SK-N-SH treated with all-trans-retinoic acid at 6 μM for 48 hours (cell line): ENCODE measurements at regions not wholly inside any gene's neighbourhood (a gene's known extent, or its start where the extent isn't known, plus 50 kb on each side); places are given as distances from the start of the nearest gene placed in this dataset.

Source experiments
- ATAC-seq: fragments of 200-7000 bp; cut with Tn5 transposase; 3 replicates; pipeline ENCODE4 v1.9.1; 2020; ENCODE audit warnings: mild to moderate bottlenecking, moderate library complexity
- BACH2 ChIP-seq: fragments of 250-450 bp; sonication (Bioruptor Pico); IDR thresholded peaks from 2 replicates; pipeline ENCODE4 v1.9.0; 2021; ENCODE audit warnings: mild to moderate bottlenecking, borderline replicate concordance
- CSDC2 ChIP-seq: fragments of 250-450 bp; sonication (Bioruptor Pico); IDR thresholded peaks from 2 replicates; pipeline ENCODE4 v1.5.0; 2020; ENCODE audit warnings: mild to moderate bottlenecking, moderate library complexity
- ESRRG ChIP-seq: fragments of 250-450 bp; sonication (Bioruptor Pico); IDR thresholded peaks from 2 replicates; pipeline ENCODE4 v1.6.1; 2021; ENCODE audit warnings: mild to moderate bottlenecking
- GLIS3 ChIP-seq: fragments of 250-450 bp; sonication (Bioruptor Pico); IDR thresholded peaks from 2 replicates; pipeline ENCODE4 v1.5.0; 2020; ENCODE audit warnings: mild to moderate bottlenecking, moderate library complexity
- ISL1 ChIP-seq: fragments of 250-450 bp; sonication (Bioruptor Pico); IDR thresholded peaks from 2 replicates; pipeline ENCODE4 v2.1.2; 2022; ENCODE audit warnings: mild to moderate bottlenecking, moderate library complexity
- OSR1 ChIP-seq: fragments of 250-450 bp; sonication (Bioruptor Pico); IDR thresholded peaks from 2 replicates; pipeline ENCODE4 v1.8.0; 2022; ENCODE audit warnings: moderate library complexity, mild to moderate bottlenecking, inconsistent platforms
- POU6F1 ChIP-seq: fragments of 250-450 bp; sonication (Bioruptor Pico); IDR thresholded peaks from 2 replicates; pipeline ENCODE4 v1.8.0; 2021; ENCODE audit warnings: low read depth, mild to moderate bottlenecking, moderate library complexity, borderline replicate concordance
- PPARA ChIP-seq: fragments of 250-450 bp; sonication (Bioruptor Pico); IDR thresholded peaks from 2 replicates; pipeline ENCODE4 v1.5.0; 2020; ENCODE audit warnings: mild to moderate bottlenecking, borderline replicate concordance
- RARB ChIP-seq: fragments of 250-450 bp; sonication (Bioruptor Pico); IDR thresholded peaks from 2 replicates; pipeline ENCODE4 v1.8.0; 2021; ENCODE audit warnings: mild to moderate bottlenecking, moderate library complexity
- SNAI2 ChIP-seq: fragments of 250-450 bp; sonication (Bioruptor Pico); IDR thresholded peaks from 2 replicates; pipeline ENCODE4 v1.5.0; 2020; ENCODE audit warnings: mild to moderate bottlenecking, moderate library complexity
- TOX ChIP-seq: fragments of 250-450 bp; sonication (Bioruptor Pico); IDR thresholded peaks from 2 replicates; pipeline ENCODE4 v1.8.0; 2021; ENCODE audit warnings: mild to moderate bottlenecking, moderate library complexity, borderline replicate concordance
- ZC3H10 ChIP-seq: fragments of 250-450 bp; sonication (Bioruptor Pico); IDR thresholded peaks from 2 replicates; pipeline ENCODE4 v1.5.1; 2021; ENCODE audit warnings: mild to moderate bottlenecking, moderate library complexity
- ZFP3 ChIP-seq: fragments of 250-450 bp; sonication (Bioruptor Pico); IDR thresholded peaks from 2 replicates; pipeline ENCODE4 v1.5.0; 2020; ENCODE audit warnings: mild to moderate bottlenecking, moderate library complexity
- ZNF565 ChIP-seq: fragments of 450-650 bp; formaldehyde crosslinking; conservative IDR thresholded peaks from 2 replicates; pipeline ENCODE4 v1.5.0; 2020; ENCODE audit warnings: low read depth, mild to moderate bottlenecking, moderate library complexity
- ZNF70 ChIP-seq: fragments of 450-650 bp; formaldehyde crosslinking; IDR thresholded peaks from 2 replicates; pipeline ENCODE4 v1.5.0; 2020; ENCODE audit warnings: mild to moderate bottlenecking, moderate library complexity
- ZNF8 ChIP-seq: fragments of 450-650 bp; formaldehyde crosslinking; IDR thresholded peaks from 2 replicates; pipeline ENCODE4 v1.5.0; 2020; ENCODE audit warnings: mild to moderate bottlenecking, moderate library complexity
- TF ChIP-seq, protein P1 (sequence below): fragments of 250-450 bp; sonication (Bioruptor Pico); IDR thresholded peaks from 2 replicates; pipeline ENCODE4 v1.5.0; 2020; ENCODE audit warnings: mild to moderate bottlenecking, moderate library complexity
- TF ChIP-seq, protein P2 (sequence below): fragments of 250-450 bp; sonication (Bioruptor Pico); IDR thresholded peaks from 2 replicates; pipeline ENCODE4 v1.5.1; 2020; ENCODE audit warnings: low read depth, mild to moderate bottlenecking, moderate library complexity
- TF ChIP-seq, protein P3 (sequence below): fragments of 250-450 bp; sonication (Bioruptor Pico); IDR thresholded peaks from 2 replicates; pipeline ENCODE4 v1.8.0; 2020; ENCODE audit warnings: mild to moderate bottlenecking, moderate library complexity, borderline replicate concordance
- TF ChIP-seq, protein P4 (sequence below): fragments of 250-450 bp; sonication (Bioruptor Pico); IDR thresholded peaks from 2 replicates; pipeline ENCODE4 v1.5.1; 2021; ENCODE audit warnings: mild to moderate bottlenecking, moderate library complexity

GRCh38 chr16:48949636-48950035, 332.0 kb downstream of the CBLN1 start:
- TF ChIP-seq ZNF8 (CRISPR knock-in tag): no peak
- TF ChIP-seq, protein P1, sequence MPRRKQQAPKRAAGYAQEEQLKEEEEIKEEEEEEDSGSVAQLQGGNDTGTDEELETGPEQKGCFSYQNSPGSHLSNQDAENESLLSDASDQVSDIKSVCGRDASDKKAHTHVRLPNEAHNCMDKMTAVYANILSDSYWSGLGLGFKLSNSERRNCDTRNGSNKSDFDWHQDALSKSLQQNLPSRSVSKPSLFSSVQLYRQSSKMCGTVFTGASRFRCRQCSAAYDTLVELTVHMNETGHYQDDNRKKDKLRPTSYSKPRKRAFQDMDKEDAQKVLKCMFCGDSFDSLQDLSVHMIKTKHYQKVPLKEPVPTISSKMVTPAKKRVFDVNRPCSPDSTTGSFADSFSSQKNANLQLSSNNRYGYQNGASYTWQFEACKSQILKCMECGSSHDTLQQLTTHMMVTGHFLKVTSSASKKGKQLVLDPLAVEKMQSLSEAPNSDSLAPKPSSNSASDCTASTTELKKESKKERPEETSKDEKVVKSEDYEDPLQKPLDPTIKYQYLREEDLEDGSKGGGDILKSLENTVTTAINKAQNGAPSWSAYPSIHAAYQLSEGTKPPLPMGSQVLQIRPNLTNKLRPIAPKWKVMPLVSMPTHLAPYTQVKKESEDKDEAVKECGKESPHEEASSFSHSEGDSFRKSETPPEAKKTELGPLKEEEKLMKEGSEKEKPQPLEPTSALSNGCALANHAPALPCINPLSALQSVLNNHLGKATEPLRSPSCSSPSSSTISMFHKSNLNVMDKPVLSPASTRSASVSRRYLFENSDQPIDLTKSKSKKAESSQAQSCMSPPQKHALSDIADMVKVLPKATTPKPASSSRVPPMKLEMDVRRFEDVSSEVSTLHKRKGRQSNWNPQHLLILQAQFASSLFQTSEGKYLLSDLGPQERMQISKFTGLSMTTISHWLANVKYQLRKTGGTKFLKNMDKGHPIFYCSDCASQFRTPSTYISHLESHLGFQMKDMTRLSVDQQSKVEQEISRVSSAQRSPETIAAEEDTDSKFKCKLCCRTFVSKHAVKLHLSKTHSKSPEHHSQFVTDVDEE (CRISPR knock-in tag): no peak
- TF ChIP-seq, protein P2, sequence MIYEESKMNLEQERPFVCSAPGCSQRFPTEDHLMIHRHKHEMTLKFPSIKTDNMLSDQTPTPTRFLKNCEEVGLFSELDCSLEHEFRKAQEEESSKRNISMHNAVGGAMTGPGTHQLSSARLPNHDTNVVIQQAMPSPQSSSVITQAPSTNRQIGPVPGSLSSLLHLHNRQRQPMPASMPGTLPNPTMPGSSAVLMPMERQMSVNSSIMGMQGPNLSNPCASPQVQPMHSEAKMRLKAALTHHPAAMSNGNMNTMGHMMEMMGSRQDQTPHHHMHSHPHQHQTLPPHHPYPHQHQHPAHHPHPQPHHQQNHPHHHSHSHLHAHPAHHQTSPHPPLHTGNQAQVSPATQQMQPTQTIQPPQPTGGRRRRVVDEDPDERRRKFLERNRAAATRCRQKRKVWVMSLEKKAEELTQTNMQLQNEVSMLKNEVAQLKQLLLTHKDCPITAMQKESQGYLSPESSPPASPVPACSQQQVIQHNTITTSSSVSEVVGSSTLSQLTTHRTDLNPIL (CRISPR knock-in tag): no peak
- no peak for TF ChIP-seq ZNF70 (CRISPR knock-in tag)
- TF ChIP-seq ISL1: no peak
- TF ChIP-seq BACH2 (CRISPR knock-in tag): no peak
- TF ChIP-seq RARB (CRISPR knock-in tag): no peak
- TF ChIP-seq SNAI2 (CRISPR knock-in tag): no peak
- TF ChIP-seq ESRRG (CRISPR knock-in tag): no peak
- TF ChIP-seq OSR1 (CRISPR knock-in tag): no peak
- TF ChIP-seq TOX (CRISPR knock-in tag): no peak
- no peak for TF ChIP-seq ZC3H10 (CRISPR knock-in tag)
- no peak for ATAC-seq

GRCh38 chr16:48948911-48949310, 332.7 kb downstream of the CBLN1 start:
- TF ChIP-seq ESRRG (CRISPR knock-in tag) (no peak), ZNF565 (CRISPR knock-in tag) (no peak), POU6F1 (no peak), BACH2 (CRISPR knock-in tag) (no peak), GLIS3 (no peak), SNAI2 (CRISPR knock-in tag) (no peak), ISL1 (no peak), PPARA (CRISPR knock-in tag) (no peak), RARB (CRISPR knock-in tag) (no peak), ZNF70 (CRISPR knock-in tag) (no peak), CSDC2 (CRISPR knock-in tag) (no peak), TOX (CRISPR knock-in tag) (no peak), ZFP3 (CRISPR knock-in tag) (no peak), OSR1 (CRISPR knock-in tag) (no peak)
- TF ChIP-seq, protein P3, sequence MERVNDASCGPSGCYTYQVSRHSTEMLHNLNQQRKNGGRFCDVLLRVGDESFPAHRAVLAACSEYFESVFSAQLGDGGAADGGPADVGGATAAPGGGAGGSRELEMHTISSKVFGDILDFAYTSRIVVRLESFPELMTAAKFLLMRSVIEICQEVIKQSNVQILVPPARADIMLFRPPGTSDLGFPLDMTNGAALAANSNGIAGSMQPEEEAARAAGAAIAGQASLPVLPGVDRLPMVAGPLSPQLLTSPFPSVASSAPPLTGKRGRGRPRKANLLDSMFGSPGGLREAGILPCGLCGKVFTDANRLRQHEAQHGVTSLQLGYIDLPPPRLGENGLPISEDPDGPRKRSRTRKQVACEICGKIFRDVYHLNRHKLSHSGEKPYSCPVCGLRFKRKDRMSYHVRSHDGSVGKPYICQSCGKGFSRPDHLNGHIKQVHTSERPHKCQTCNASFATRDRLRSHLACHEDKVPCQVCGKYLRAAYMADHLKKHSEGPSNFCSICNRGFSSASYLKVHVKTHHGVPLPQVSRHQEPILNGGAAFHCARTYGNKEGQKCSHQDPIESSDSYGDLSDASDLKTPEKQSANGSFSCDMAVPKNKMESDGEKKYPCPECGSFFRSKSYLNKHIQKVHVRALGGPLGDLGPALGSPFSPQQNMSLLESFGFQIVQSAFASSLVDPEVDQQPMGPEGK (CRISPR knock-in tag): no peak
- TF ChIP-seq, protein P2 (CRISPR knock-in tag): no peak
- TF ChIP-seq, protein P4, sequence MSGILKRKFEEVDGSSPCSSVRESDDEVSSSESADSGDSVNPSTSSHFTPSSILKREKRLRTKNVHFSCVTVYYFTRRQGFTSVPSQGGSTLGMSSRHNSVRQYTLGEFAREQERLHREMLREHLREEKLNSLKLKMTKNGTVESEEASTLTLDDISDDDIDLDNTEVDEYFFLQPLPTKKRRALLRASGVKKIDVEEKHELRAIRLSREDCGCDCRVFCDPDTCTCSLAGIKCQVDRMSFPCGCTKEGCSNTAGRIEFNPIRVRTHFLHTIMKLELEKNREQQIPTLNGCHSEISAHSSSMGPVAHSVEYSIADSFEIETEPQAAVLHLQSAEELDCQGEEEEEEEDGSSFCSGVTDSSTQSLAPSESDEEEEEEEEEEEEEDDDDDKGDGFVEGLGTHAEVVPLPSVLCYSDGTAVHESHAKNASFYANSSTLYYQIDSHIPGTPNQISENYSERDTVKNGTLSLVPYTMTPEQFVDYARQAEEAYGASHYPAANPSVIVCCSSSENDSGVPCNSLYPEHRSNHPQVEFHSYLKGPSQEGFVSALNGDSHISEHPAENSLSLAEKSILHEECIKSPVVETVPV (CRISPR knock-in tag): no peak
- TF ChIP-seq, protein P1 (CRISPR knock-in tag): no peak
- no peak for ATAC-seq
